HEK293 (cell line): ENCODE measurements at regions not wholly inside any gene's neighbourhood (a gene's known extent, or its start where the extent isn't known, plus 50 kb on each side); places are given as distances from the start of the nearest gene placed in this dataset.

Experiments used
- CTCF ChIA-PET: fragments of 350-600 bp; formaldehyde crosslinking; extraction: SDS; loops from one replicate; lab custom pipeline; 2021; ENCODE audit warnings: antibody characterized with exemption; lab: Yijun Ruan, JAX
- POLR2A ChIA-PET: fragments of 300-600 bp; formaldehyde crosslinking; extraction: SDS; loops from one replicate; lab custom pipeline; 2020; ENCODE audit warnings: antibody characterized with exemption, inconsistent platforms; lab: Yijun Ruan, JAX
- H3K27ac ChIP-seq: fragments of 200-500 bp; sonication (Bioruptor generic); 2 replicates; pipeline ENCODE4 v1.5.1; 2014; ENCODE audit warnings: low read depth, low read length, control low read depth, inconsistent platforms; ENCODE audit errors: extremely low read depth
- H3K36me3 ChIP-seq, 2 experiments: fragments of 200-500 bp in 1 of 2; sonication (Bioruptor generic) in 1 of 2; 1 replicate in 1 of 2; 2 replicates in 1 of 2; pipeline ENCODE4 v1.5.1; 2014 to 2017; ENCODE audit warnings: inconsistent platforms in 2 of 2, low read length in 2 of 2; ENCODE audit not compliant: control insufficient read depth in 2 of 2, insufficient read depth in 1 of 2
- H3K4me1 ChIP-seq: fragments of 200-500 bp; sonication (Bioruptor generic); 2 replicates; pipeline ENCODE4 v1.5.1; 2014; ENCODE audit warnings: mild to moderate bottlenecking, low read length, inconsistent platforms; ENCODE audit not compliant: control insufficient read depth, insufficient read depth
- H3K4me3 ChIP-seq: 2 replicates; pipeline ENCODE4 v1.5.1; 2011; ENCODE audit warnings: low read depth, mild to moderate bottlenecking, control low read depth, low read length, moderate library complexity
- H3K9me3 ChIP-seq: fragments of 200-500 bp; sonication (Bioruptor generic); 2 replicates; pipeline ENCODE4 v1.5.1; 2014; ENCODE audit warnings: low read depth, low read length, inconsistent platforms; ENCODE audit not compliant: control insufficient read depth, insufficient read depth
- BCL11A ChIP-seq: fragments of 450-650 bp; formaldehyde crosslinking; IDR thresholded peaks from 2 replicates; pipeline ENCODE4 v1.5.1; 2016; ENCODE audit warnings: low read depth, missing biosample characterization, missing genetic modification characterization
- HOXA7 ChIP-seq: sonication (generic); formaldehyde crosslinking; IDR thresholded peaks from 2 replicates; pipeline ENCODE4 v1.8.1; 2022; ENCODE audit warnings: missing genetic modification reagents, borderline replicate concordance
- KLF1 ChIP-seq: fragments of 450-650 bp; formaldehyde crosslinking; IDR thresholded peaks from 2 replicates; pipeline ENCODE4 v1.5.1; 2016; ENCODE audit warnings: missing biosample characterization, missing genetic modification characterization
- KLF7 ChIP-seq: fragments of 450-650 bp; formaldehyde crosslinking; IDR thresholded peaks from 2 replicates; pipeline ENCODE4 v1.5.1; 2016; ENCODE audit warnings: missing biosample characterization, missing genetic modification characterization, borderline replicate concordance
- KLF9 ChIP-seq: fragments of 450-650 bp; formaldehyde crosslinking; IDR thresholded peaks from 2 replicates; pipeline ENCODE4 v1.5.1; 2016; ENCODE audit warnings: missing biosample characterization, missing genetic modification characterization, low read depth
- PBX3 ChIP-seq: sonication (generic); formaldehyde crosslinking; IDR thresholded peaks from 2 replicates; pipeline ENCODE4 v1.8.1; 2022; ENCODE audit warnings: mild to moderate bottlenecking, moderate library complexity, missing genetic modification reagents
- PRDM1 ChIP-seq: fragments of 450-650 bp; formaldehyde crosslinking; IDR thresholded peaks from 2 replicates; pipeline ENCODE4; 2016; ENCODE audit warnings: missing biosample characterization, missing genetic modification characterization
- TRIM28 ChIP-seq: IDR thresholded peaks from 2 replicates; pipeline ENCODE4 v1.6.1; 2011; ENCODE audit warnings: low read length, control low read depth, borderline replicate concordance
- ZBTB17 ChIP-seq: fragments of 450-650 bp; formaldehyde crosslinking; IDR thresholded peaks from 2 replicates; pipeline ENCODE4 v1.5.1; 2016; ENCODE audit warnings: missing biosample characterization, missing genetic modification characterization
- ZEB2 ChIP-seq: fragments of 450-650 bp; formaldehyde crosslinking; IDR thresholded peaks from 2 replicates; pipeline ENCODE4 v1.5.1; 2016; ENCODE audit warnings: missing biosample characterization, missing genetic modification characterization
- ZNF157 ChIP-seq: fragments of 450-650 bp; formaldehyde crosslinking; IDR thresholded peaks from 2 replicates; pipeline ENCODE4 v1.5.1; 2016; ENCODE audit warnings: missing biosample characterization, missing genetic modification characterization
- ZNF184 ChIP-seq: fragments of 450-650 bp; IDR thresholded peaks from 2 replicates; pipeline ENCODE4 v1.5.1; 2018; ENCODE audit warnings: missing biosample characterization, mild to moderate bottlenecking, missing genetic modification characterization
- ZNF394 ChIP-seq: fragments of 450-650 bp; formaldehyde crosslinking; IDR thresholded peaks from 2 replicates; pipeline ENCODE4 v1.5.1; 2016; ENCODE audit warnings: missing biosample characterization, missing genetic modification characterization, mild to moderate bottlenecking, moderate library complexity, borderline replicate concordance
- ZNF416 ChIP-seq: fragments of 450-650 bp; formaldehyde crosslinking; IDR thresholded peaks from 2 replicates; pipeline ENCODE4 v1.5.1; 2016; ENCODE audit warnings: missing biosample characterization, missing genetic modification characterization
- ZNF423 ChIP-seq: fragments of 450-650 bp; formaldehyde crosslinking; IDR thresholded peaks from 2 replicates; pipeline ENCODE4 v1.5.1; 2016; ENCODE audit warnings: missing biosample characterization, missing genetic modification characterization
- ZNF510 ChIP-seq: fragments of 450-650 bp; formaldehyde crosslinking; IDR thresholded peaks from 2 replicates; pipeline ENCODE4 v1.5.1; 2018; ENCODE audit warnings: mild to moderate bottlenecking, missing genetic modification characterization, missing biosample characterization; ENCODE audit not compliant: insufficient replicate concordance
- ZNF529 ChIP-seq: fragments of 450-650 bp; formaldehyde crosslinking; IDR thresholded peaks from 2 replicates; pipeline ENCODE4 v1.5.1; 2017; ENCODE audit warnings: missing genetic modification characterization, missing biosample characterization; ENCODE audit not compliant: insufficient replicate concordance
- ZNF626 ChIP-seq: fragments of 450-650 bp; sonication (Bioruptor Pico); formaldehyde crosslinking; IDR thresholded peaks from 2 replicates; pipeline ENCODE4 v1.5.1; 2018; ENCODE audit warnings: missing biosample characterization, missing genetic modification characterization, inconsistent platforms
- ZNF660 ChIP-seq: fragments of 450-650 bp; IDR thresholded peaks from 2 replicates; pipeline ENCODE4 v1.5.1; 2018; ENCODE audit warnings: missing biosample characterization, mild to moderate bottlenecking, missing genetic modification characterization
- ZNF707 ChIP-seq: fragments of 450-650 bp; formaldehyde crosslinking; IDR thresholded peaks from 2 replicates; pipeline ENCODE4 v1.5.1; 2016; ENCODE audit warnings: missing biosample characterization, missing genetic modification characterization
- ZNF747 ChIP-seq: fragments of 450-650 bp; formaldehyde crosslinking; IDR thresholded peaks from 2 replicates; pipeline ENCODE4 v1.5.1; 2016; ENCODE audit warnings: missing biosample characterization, missing genetic modification characterization
- ZNF768 ChIP-seq: fragments of 450-650 bp; formaldehyde crosslinking; IDR thresholded peaks from 2 replicates; pipeline ENCODE4 v1.5.1; 2018; ENCODE audit warnings: missing biosample characterization, mild to moderate bottlenecking, missing genetic modification characterization
- ZNF776 ChIP-seq: fragments of 450-650 bp; formaldehyde crosslinking; IDR thresholded peaks from 2 replicates; pipeline ENCODE4 v1.5.0; 2017; ENCODE audit warnings: missing biosample characterization, missing genetic modification characterization, borderline replicate concordance
- ZNF791 ChIP-seq: fragments of 450-650 bp; formaldehyde crosslinking; IDR thresholded peaks from 2 replicates; pipeline ENCODE4 v1.5.1; 2016; ENCODE audit warnings: missing biosample characterization, missing genetic modification characterization
- ZSCAN18 ChIP-seq: fragments of 450-650 bp; formaldehyde crosslinking; IDR thresholded peaks from 2 replicates; pipeline ENCODE4 v1.5.1; 2016; ENCODE audit warnings: missing biosample characterization, missing genetic modification characterization
- TF ChIP-seq, protein P1 (sequence below): fragments of 450-650 bp; formaldehyde crosslinking; IDR thresholded peaks from 2 replicates; pipeline ENCODE4; 2016; ENCODE audit warnings: missing biosample characterization, missing genetic modification characterization
- TF ChIP-seq, protein P2 (sequence below): fragments of 450-650 bp; formaldehyde crosslinking; IDR thresholded peaks from 2 replicates; pipeline ENCODE4 v1.5.1; 2016; ENCODE audit warnings: missing biosample characterization, missing genetic modification characterization
- TF ChIP-seq, protein P3 (sequence below): fragments of 450-650 bp; formaldehyde crosslinking; IDR thresholded peaks from 2 replicates; pipeline ENCODE4 v1.5.1; 2016; ENCODE audit warnings: missing biosample characterization, missing genetic modification characterization
- TF ChIP-seq, protein P4 (sequence below): fragments of 450-650 bp; formaldehyde crosslinking; IDR thresholded peaks from 2 replicates; pipeline ENCODE4 v1.5.1; 2016; ENCODE audit warnings: missing biosample characterization, missing genetic modification characterization

GRCh38 chr9:80076162-80076561 lies 504.4 kb downstream of the TLE4 start:
- Histone ChIP-seq H3K9me3 (no peaks in the 10 kb centered on the region), H3K36me3 (no peaks in the 10 kb centered on the region), H3K4me3 (no peak overlapping the region), H3K27ac (no peak overlapping the region), H3K4me1 (no peaks in the 10 kb centered on the region)
- TF ChIP-seq, protein P1, sequence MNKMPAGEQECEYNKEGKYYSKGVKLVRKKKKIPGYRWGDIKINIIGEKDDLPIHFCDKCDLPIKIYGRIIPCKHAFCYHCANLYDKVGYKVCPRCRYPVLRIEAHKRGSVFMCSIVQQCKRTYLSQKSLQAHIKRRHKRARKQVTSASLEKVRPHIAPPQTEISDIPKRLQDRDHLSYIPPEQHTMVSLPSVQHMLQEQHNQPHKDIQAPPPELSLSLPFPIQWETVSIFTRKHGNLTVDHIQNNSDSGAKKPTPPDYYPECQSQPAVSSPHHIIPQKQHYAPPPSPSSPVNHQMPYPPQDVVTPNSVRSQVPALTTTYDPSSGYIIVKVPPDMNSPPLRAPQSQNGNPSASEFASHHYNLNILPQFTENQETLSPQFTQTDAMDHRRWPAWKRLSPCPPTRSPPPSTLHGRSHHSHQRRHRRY (tag by site-specific recombination) = no peak
- TF ChIP-seq ZNF791 (tag by site-specific recombination) (no peak), ZNF416 (tag by site-specific recombination) (no peak), PRDM1 (tag by site-specific recombination) (no peak), ZNF768 (tag by site-specific recombination) (no peak), PBX3 (CRISPR knock-in tag) (no peak), ZNF157 (tag by site-specific recombination) (no peak), BCL11A (tag by site-specific recombination) (no peak), ZNF394 (tag by site-specific recombination) (no peak), ZNF529 (tag by site-specific recombination) (no peak)
- TF ChIP-seq, protein P2, sequence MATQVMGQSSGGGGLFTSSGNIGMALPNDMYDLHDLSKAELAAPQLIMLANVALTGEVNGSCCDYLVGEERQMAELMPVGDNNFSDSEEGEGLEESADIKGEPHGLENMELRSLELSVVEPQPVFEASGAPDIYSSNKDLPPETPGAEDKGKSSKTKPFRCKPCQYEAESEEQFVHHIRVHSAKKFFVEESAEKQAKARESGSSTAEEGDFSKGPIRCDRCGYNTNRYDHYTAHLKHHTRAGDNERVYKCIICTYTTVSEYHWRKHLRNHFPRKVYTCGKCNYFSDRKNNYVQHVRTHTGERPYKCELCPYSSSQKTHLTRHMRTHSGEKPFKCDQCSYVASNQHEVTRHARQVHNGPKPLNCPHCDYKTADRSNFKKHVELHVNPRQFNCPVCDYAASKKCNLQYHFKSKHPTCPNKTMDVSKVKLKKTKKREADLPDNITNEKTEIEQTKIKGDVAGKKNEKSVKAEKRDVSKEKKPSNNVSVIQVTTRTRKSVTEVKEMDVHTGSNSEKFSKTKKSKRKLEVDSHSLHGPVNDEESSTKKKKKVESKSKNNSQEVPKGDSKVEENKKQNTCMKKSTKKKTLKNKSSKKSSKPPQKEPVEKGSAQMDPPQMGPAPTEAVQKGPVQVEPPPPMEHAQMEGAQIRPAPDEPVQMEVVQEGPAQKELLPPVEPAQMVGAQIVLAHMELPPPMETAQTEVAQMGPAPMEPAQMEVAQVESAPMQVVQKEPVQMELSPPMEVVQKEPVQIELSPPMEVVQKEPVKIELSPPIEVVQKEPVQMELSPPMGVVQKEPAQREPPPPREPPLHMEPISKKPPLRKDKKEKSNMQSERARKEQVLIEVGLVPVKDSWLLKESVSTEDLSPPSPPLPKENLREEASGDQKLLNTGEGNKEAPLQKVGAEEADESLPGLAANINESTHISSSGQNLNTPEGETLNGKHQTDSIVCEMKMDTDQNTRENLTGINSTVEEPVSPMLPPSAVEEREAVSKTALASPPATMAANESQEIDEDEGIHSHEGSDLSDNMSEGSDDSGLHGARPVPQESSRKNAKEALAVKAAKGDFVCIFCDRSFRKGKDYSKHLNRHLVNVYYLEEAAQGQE = no peak
- POLR2A ChIA-PET = no interaction called here
- CTCF ChIA-PET = no interaction called here

GRCh38 chr9:80074439-80074838 lies 502.7 kb downstream of the TLE4 start:
- Histone ChIP-seq H3K9me3 (no peaks in the 10 kb centered on the region), H3K36me3 (no peaks in the 10 kb centered on the region), H3K4me3 (no peak overlapping the region), H3K4me1 (no peaks in the 10 kb centered on the region), H3K27ac (no peak overlapping the region)
- ChIA-PET CTCF (no interaction called here), POLR2A (no interaction called here)
- no peak for TF ChIP-seq TRIM28
- no peak for TF ChIP-seq ZNF747 (tag by site-specific recombination)
- TF ChIP-seq, protein P3, sequence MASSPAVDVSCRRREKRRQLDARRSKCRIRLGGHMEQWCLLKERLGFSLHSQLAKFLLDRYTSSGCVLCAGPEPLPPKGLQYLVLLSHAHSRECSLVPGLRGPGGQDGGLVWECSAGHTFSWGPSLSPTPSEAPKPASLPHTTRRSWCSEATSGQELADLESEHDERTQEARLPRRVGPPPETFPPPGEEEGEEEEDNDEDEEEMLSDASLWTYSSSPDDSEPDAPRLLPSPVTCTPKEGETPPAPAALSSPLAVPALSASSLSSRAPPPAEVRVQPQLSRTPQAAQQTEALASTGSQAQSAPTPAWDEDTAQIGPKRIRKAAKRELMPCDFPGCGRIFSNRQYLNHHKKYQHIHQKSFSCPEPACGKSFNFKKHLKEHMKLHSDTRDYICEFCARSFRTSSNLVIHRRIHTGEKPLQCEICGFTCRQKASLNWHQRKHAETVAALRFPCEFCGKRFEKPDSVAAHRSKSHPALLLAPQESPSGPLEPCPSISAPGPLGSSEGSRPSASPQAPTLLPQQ (tag by site-specific recombination) = no peak
- no peak for TF ChIP-seq KLF7 (tag by site-specific recombination)
- TF ChIP-seq ZNF626 (tag by site-specific recombination) = no peak
- no peak for TF ChIP-seq ZNF510 (tag by site-specific recombination)
- TF ChIP-seq ZNF423 = no peak
- TF ChIP-seq ZNF776 (tag by site-specific recombination) = no peak
- no peak for TF ChIP-seq ZSCAN18
- no peak for TF ChIP-seq HOXA7 (CRISPR knock-in tag)
- no peak for TF ChIP-seq ZEB2 (tag by site-specific recombination)
- TF ChIP-seq ZNF184 (tag by site-specific recombination) = no peak
- TF ChIP-seq, protein P4, sequence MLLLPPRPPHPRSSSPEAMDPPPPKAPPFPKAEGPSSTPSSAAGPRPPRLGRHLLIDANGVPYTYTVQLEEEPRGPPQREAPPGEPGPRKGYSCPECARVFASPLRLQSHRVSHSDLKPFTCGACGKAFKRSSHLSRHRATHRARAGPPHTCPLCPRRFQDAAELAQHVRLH = no peak
- no peak for TF ChIP-seq ZNF707 (tag by site-specific recombination)
- no peak for TF ChIP-seq KLF9 (tag by site-specific recombination)
- no peak for TF ChIP-seq ZBTB17 (tag by site-specific recombination)
- TF ChIP-seq ZNF660 (tag by site-specific recombination) = no peak
- TF ChIP-seq KLF1 (tag by site-specific recombination) = no peak
